CD14-positive monocyte (primary cell): ENCODE measurements at regions not wholly inside any gene's neighbourhood (a gene's known extent, or its start where the extent isn't known, plus 50 kb on each side); places are given as distances from the start of the nearest gene placed in this dataset.
"Not testable (repeated sequence)": the region's sequence is repeated elsewhere in the genome, so short reads cannot be mapped to it uniquely, and the experiment has no call there.

Experiments
- DNase-seq, 3 donors: peaks; one replicate each; pipeline ENCODE4 v3.0.0-alpha.2; 2011 to 2022
- H2AFZ ChIP-seq: 2 replicates; pipeline ENCODE4 v1.6.0; 2012; ENCODE audit warnings: mild to moderate bottlenecking, low read depth, low read length, inconsistent platforms; ENCODE audit not compliant: insufficient read depth, poor library complexity, severe bottlenecking
- H3K27ac ChIP-seq, 2 donors: 1 replicate in 1 of 2; 2 replicates in 1 of 2; pipeline ENCODE4 v1.5.1; 2012 to 2013; ENCODE audit warnings: low read length in 2 of 2, control low read depth in 1 of 2, inconsistent platforms in 1 of 2, low read depth in 1 of 2, mild to moderate bottlenecking in 1 of 2
- H3K27me3 ChIP-seq, 2 donors: one replicate each; pipeline versions ENCODE4 v1.6.0 to v1.6.1; 2011 to 2013; ENCODE audit warnings: low read length in 2 of 2; ENCODE audit not compliant: control insufficient read depth in 2 of 2, insufficient read depth in 2 of 2
- H3K36me3 ChIP-seq, 2 donors: replicated peaks in 1 of 2; 1 replicate in 1 of 2; 2 replicates in 1 of 2; pipeline versions ENCODE4 v1.5.1 to v1.6.1; 2012 to 2013; ENCODE audit warnings: low read length in 2 of 2, control low read depth in 1 of 2, inconsistent platforms in 1 of 2, mild to moderate bottlenecking in 1 of 2; ENCODE audit not compliant: insufficient read depth in 2 of 2, control insufficient read depth in 1 of 2
- H3K4me1 ChIP-seq, 2 donors: 1 replicate in 1 of 2; 2 replicates in 1 of 2; pipeline versions ENCODE4 v1.5.1 to v1.6.1; 2012 to 2013; ENCODE audit warnings: low read length in 2 of 2, control low read depth in 1 of 2, inconsistent platforms in 1 of 2, mild to moderate bottlenecking in 1 of 2, moderate library complexity in 1 of 2; ENCODE audit not compliant: insufficient read depth in 2 of 2, control insufficient read depth in 1 of 2
- H3K4me2 ChIP-seq: replicated peaks from 2 replicates; pipeline ENCODE3; 2012; ENCODE audit warnings: low read length, moderate library complexity, mild to moderate bottlenecking; ENCODE audit not compliant: poor library complexity, severe bottlenecking; ENCODE audit errors: extremely low read depth
- H3K4me3 ChIP-seq, 3 experiments: fragments of 200-600 bp in 1 of 3; sonication (generic) in 1 of 3; replicated peaks in 1 of 3; 1 replicate in 2 of 3; 2 replicates in 1 of 3; pipeline ENCODE4 v1.5.1; 2011 to 2013; ENCODE audit warnings: low read length in 3 of 3, mild to moderate bottlenecking in 3 of 3, control low read depth in 2 of 3, low read depth in 2 of 3, inconsistent platforms in 1 of 3, moderate library complexity in 1 of 3
- H3K79me2 ChIP-seq: 2 replicates; pipeline ENCODE4 v1.6.0; 2012; ENCODE audit warnings: mild to moderate bottlenecking, control low read depth, inconsistent platforms, low read length, moderate library complexity; ENCODE audit not compliant: insufficient read depth
- H3K9ac ChIP-seq: 2 replicates; pipeline ENCODE4 v1.6.0; 2017; ENCODE audit warnings: low read length, mild to moderate bottlenecking; ENCODE audit not compliant: insufficient read depth, poor library complexity, severe bottlenecking
- H3K9me3 ChIP-seq, 2 donors: replicated peaks in 1 of 2; 1 replicate in 1 of 2; 2 replicates in 1 of 2; pipeline versions ENCODE4 v1.5.1 to v1.6.1; 2012 to 2013; ENCODE audit warnings: low read length in 2 of 2, control low read depth in 1 of 2; ENCODE audit not compliant: control insufficient read depth in 1 of 2, insufficient read depth in 1 of 2
- H4K20me1 ChIP-seq: 2 replicates; pipeline ENCODE4 v1.6.0; 2012; ENCODE audit warnings: mild to moderate bottlenecking, low read length, control low read depth, moderate library complexity; ENCODE audit not compliant: insufficient read depth
- H3K27ac Mint-ChIP-seq, 7 donors: one replicate each; pipeline ENCODE4 v1.8.0; 2020; ENCODE audit warnings: mild to moderate bottlenecking in 7 of 7, mixed read lengths in 7 of 7, moderate library complexity in 6 of 7, inconsistent platforms in 2 of 7
- H3K27me3 Mint-ChIP-seq, 3 donors: one replicate each; pipeline ENCODE4 v1.8.0; 2021 to 2022; ENCODE audit warnings: low read depth in 3 of 3, mild to moderate bottlenecking in 3 of 3, mixed read lengths in 3 of 3, moderate library complexity in 3 of 3, inconsistent platforms in 1 of 3
- H3K36me3 Mint-ChIP-seq, 2 donors: one replicate each; pipeline ENCODE4 v1.8.0; 2020; ENCODE audit warnings: mixed read lengths in 2 of 2, inconsistent platforms in 1 of 2, mild to moderate bottlenecking in 1 of 2
- H3K4me1 Mint-ChIP-seq: one replicate; pipeline ENCODE4 v1.8.0; 2020; ENCODE audit warnings: mild to moderate bottlenecking, mixed read lengths
- H3K4me3 Mint-ChIP-seq, 2 donors: one replicate each; pipeline ENCODE4 v1.8.0; 2020; ENCODE audit warnings: mild to moderate bottlenecking in 2 of 2, mixed read lengths in 2 of 2, moderate library complexity in 1 of 2
- H3K9me3 Mint-ChIP-seq, 7 donors: one replicate each; pipeline ENCODE4 v1.8.0; 2020 to 2022; ENCODE audit warnings: mixed read lengths in 7 of 7, mild to moderate bottlenecking in 6 of 7, moderate library complexity in 6 of 7, inconsistent platforms in 2 of 7
- WGBS: methylation state at CpG from one replicate; pipeline ENCODE4 v1.1.5; 2013; ENCODE audit warnings: missing lambda C conversion rate; ENCODE audit not compliant: insufficient coverage; 5-methylcytosine and 5-hydroxymethylcytosine counted together
- intact Hi-C, 2 donors: fragments of 100-400 bp; cut with micrococcal nuclease; formaldehyde crosslinking; loops; one replicate each; pipeline versions ENCODE4 v1.15.0 to v1.15.1; 2023

- intact Hi-C loops, H3K4me1 ChIP-seq, H3K4me1 Mint-ChIP-seq, H3K4me3 Mint-ChIP-seq, H3K27me3 ChIP-seq, H3K36me3 ChIP-seq, H3K27me3 Mint-ChIP-seq, H3K9me3 ChIP-seq, DNase-seq, H3K4me3 ChIP-seq, H3K36me3 Mint-ChIP-seq, H2AFZ ChIP-seq, H3K27ac ChIP-seq, H3K27ac Mint-ChIP-seq, H3K9ac ChIP-seq, H4K20me1 ChIP-seq, H3K4me2 ChIP-seq, H3K79me2 ChIP-seq: not testable (repeated sequence)
- WGBS, result no CpG with 5 or more reads among the region's 7 CpGs
- peaks cover 0 to 21% (median 6%) of the 10 kb centered on the region in 7 donors for H3K9me3 Mint-ChIP-seq
Measured at GRCh38 chr3:75394102-75394501, 270.0 kb upstream of the FRG2C start.

- H3K9me3 ChIP-seq, H3K9ac ChIP-seq, H3K4me3 ChIP-seq, H3K36me3 Mint-ChIP-seq, H3K4me1 Mint-ChIP-seq, H2AFZ ChIP-seq, H3K27ac Mint-ChIP-seq, H3K4me1 ChIP-seq, H3K27me3 ChIP-seq, intact Hi-C loops, DNase-seq, H3K79me2 ChIP-seq, H3K27me3 Mint-ChIP-seq, H3K4me2 ChIP-seq, H3K36me3 ChIP-seq, H3K27ac ChIP-seq, H4K20me1 ChIP-seq, H3K4me3 Mint-ChIP-seq: not testable (repeated sequence)
- peaks cover 0 to 23% (median 7%) of the 10 kb centered on the region in 7 donors for H3K9me3 Mint-ChIP-seq
- WGBS, result 96% methylated on average over 9 of the region's 15 CpGs
Measured at GRCh38 chr3:75394562-75395360, 269.4 kb upstream of the FRG2C start.
